H9 (cell line): ENCODE measurements at regions not wholly inside any gene's neighbourhood (a gene's known extent, or its start where the extent isn't known, plus 50 kb on each side); places are given as distances from the start of the nearest gene placed in this dataset.

ENCODE experiments used
- DNase-seq: peaks from one replicate; pipeline ENCODE4 v3.0.0-alpha.2; 2017
- H2AFZ ChIP-seq: one replicate; pipeline ENCODE4 v1.6.1; 2013; ENCODE audit warnings: mild to moderate bottlenecking, low read length, control low read depth, moderate library complexity
- H2AK5ac ChIP-seq: 2 replicates; pipeline ENCODE4 v1.6.1; 2013; ENCODE audit warnings: low read length, control low read depth, mixed read lengths; ENCODE audit not compliant: insufficient read length
- H2BK120ac ChIP-seq: one replicate; pipeline ENCODE4 v1.6.1; 2013; ENCODE audit warnings: low read depth, mild to moderate bottlenecking, low read length, control low read depth, inconsistent platforms; ENCODE audit not compliant: poor library complexity, severe bottlenecking
- H2BK12ac ChIP-seq: 2 replicates; pipeline ENCODE4 v1.6.1; 2013; ENCODE audit warnings: low read length, control low read depth, mixed read lengths, low read depth; ENCODE audit not compliant: insufficient read length
- H2BK15ac ChIP-seq: 2 replicates; pipeline ENCODE4 v1.6.1; 2013; ENCODE audit warnings: low read depth, low read length, control low read depth
- H2BK20ac ChIP-seq: one replicate; pipeline ENCODE4 v1.6.1; 2013; ENCODE audit warnings: low read depth, mild to moderate bottlenecking, low read length, control low read depth, inconsistent platforms; ENCODE audit not compliant: poor library complexity, severe bottlenecking
- H2BK5ac ChIP-seq: 2 replicates; pipeline ENCODE4 v1.6.1; 2013; ENCODE audit warnings: low read length, control low read depth, mixed read lengths; ENCODE audit not compliant: insufficient read length
- H3K14ac ChIP-seq: 2 replicates; pipeline ENCODE4 v1.6.1; 2013; ENCODE audit warnings: low read length, control low read depth; ENCODE audit not compliant: insufficient read depth
- H3K18ac ChIP-seq: 2 replicates; pipeline ENCODE4 v1.6.1; 2013; ENCODE audit warnings: low read depth, mild to moderate bottlenecking, mixed read lengths, low read length, control low read depth; ENCODE audit not compliant: insufficient read length
- H3K23ac ChIP-seq: 2 replicates; pipeline ENCODE4 v1.6.1; 2013; ENCODE audit warnings: low read length, control low read depth, mixed read lengths, low read depth; ENCODE audit not compliant: insufficient read length
- H3K23me2 ChIP-seq: 2 replicates; pipeline ENCODE4 v1.6.1; 2013; ENCODE audit warnings: low read depth, mild to moderate bottlenecking, mixed read lengths, low read length, control low read depth; ENCODE audit not compliant: insufficient read length, poor library complexity, severe bottlenecking
- H3K27ac ChIP-seq: 2 replicates; pipeline ENCODE4 v1.5.1; 2013; ENCODE audit warnings: low read length, control low read depth, mixed read lengths, low read depth; ENCODE audit not compliant: insufficient read length
- H3K27me3 ChIP-seq: 2 replicates; pipeline ENCODE4 v1.6.1; 2013; ENCODE audit warnings: low read length, control low read depth, inconsistent platforms; ENCODE audit not compliant: insufficient read depth
- H3K4ac ChIP-seq: 2 replicates; pipeline ENCODE4 v1.6.1; 2013; ENCODE audit warnings: low read depth, mild to moderate bottlenecking, control low read depth, inconsistent platforms, low read length, moderate library complexity
- H3K4me1 ChIP-seq: 2 replicates; pipeline ENCODE4 v1.6.1; 2013; ENCODE audit warnings: low read length, control low read depth, inconsistent platforms; ENCODE audit not compliant: insufficient read depth
- H3K4me2 ChIP-seq: 2 replicates; pipeline ENCODE4 v1.6.1; 2013; ENCODE audit warnings: low read length, control low read depth, mixed read lengths; ENCODE audit not compliant: insufficient read length, insufficient read depth
- H3K56ac ChIP-seq: 2 replicates; pipeline ENCODE4 v1.6.1; 2013; ENCODE audit warnings: low read depth, mild to moderate bottlenecking, mixed read lengths, low read length, control low read depth; ENCODE audit not compliant: insufficient read length
- H3K79me1 ChIP-seq: 2 replicates; pipeline ENCODE4 v1.6.1; 2013; ENCODE audit warnings: low read depth, mild to moderate bottlenecking, moderate library complexity, low read length, control low read depth, inconsistent platforms; ENCODE audit not compliant: insufficient read depth, poor library complexity, severe bottlenecking
- H3K79me2 ChIP-seq: 2 replicates; pipeline ENCODE4 v1.6.1; 2013; ENCODE audit warnings: low read length, control low read depth, inconsistent platforms; ENCODE audit not compliant: insufficient read depth
- H3K9ac ChIP-seq: 2 replicates; pipeline ENCODE4 v1.6.1; 2013; ENCODE audit warnings: low read length, control low read depth, mixed read lengths; ENCODE audit not compliant: insufficient read length; ENCODE audit errors: extremely low read depth
- H3K9me3 ChIP-seq: one replicate; pipeline ENCODE4 v1.6.1; 2013; ENCODE audit warnings: low read depth, low read length, inconsistent platforms; ENCODE audit not compliant: control insufficient read depth
- H3T11ph ChIP-seq: one replicate; pipeline ENCODE4 v1.6.1; 2013; ENCODE audit warnings: mild to moderate bottlenecking, low read length, control low read depth, inconsistent platforms
- H4K20me1 ChIP-seq: one replicate; pipeline ENCODE4 v1.6.1; 2013; ENCODE audit not compliant: control insufficient read depth, insufficient read length, insufficient read depth
- H4K5ac ChIP-seq: 2 replicates; pipeline ENCODE4 v1.6.1; 2013; ENCODE audit warnings: low read depth, mild to moderate bottlenecking, mixed read lengths, low read length, control low read depth; ENCODE audit not compliant: insufficient read length
- H4K8ac ChIP-seq: replicated peaks from 2 replicates; pipeline ENCODE4 v1.6.1; 2013; ENCODE audit warnings: low read length, control low read depth, mixed read lengths, low read depth; ENCODE audit not compliant: insufficient read length
- H4K91ac ChIP-seq: 2 replicates; pipeline ENCODE4 v1.6.1; 2013; ENCODE audit warnings: low read depth, mild to moderate bottlenecking, moderate library complexity, mixed read lengths, low read length, control low read depth; ENCODE audit not compliant: insufficient read length
- H3K27ac Mint-ChIP-seq, 3 experiments: 2 replicates in 2 of 3; 3 replicates in 1 of 3; pipeline ENCODE4 v1.8.0; 2020 to 2021; ENCODE audit warnings: mixed read lengths in 3 of 3, mild to moderate bottlenecking in 1 of 3, moderate library complexity in 1 of 3
- H3K27me3 Mint-ChIP-seq: 2 replicates; pipeline ENCODE4 v1.8.0; 2021; ENCODE audit warnings: low read depth, mild to moderate bottlenecking, moderate library complexity, mixed read lengths
- H3K36me3 Mint-ChIP-seq, 3 experiments: 2 replicates in 2 of 3; 3 replicates in 1 of 3; pipeline ENCODE4 v1.8.0; 2020 to 2021; ENCODE audit warnings: low read depth in 3 of 3, mixed read lengths in 3 of 3; ENCODE audit not compliant: insufficient read depth in 1 of 3
- H3K4me1 Mint-ChIP-seq, 2 experiments: 2 replicates each; pipeline ENCODE4 v1.8.0; 2020; ENCODE audit warnings: mixed read lengths in 2 of 2
- H3K4me3 Mint-ChIP-seq, 2 experiments: 2 replicates in 1 of 2; 3 replicates in 1 of 2; pipeline ENCODE4 v1.8.0; 2020 to 2021; ENCODE audit warnings: mild to moderate bottlenecking in 2 of 2, mixed read lengths in 2 of 2, moderate library complexity in 1 of 2
- H3K9me3 Mint-ChIP-seq, 2 experiments: 2 replicates in 1 of 2; 3 replicates in 1 of 2; pipeline ENCODE4 v1.8.0; 2020; ENCODE audit warnings: mild to moderate bottlenecking in 2 of 2, mixed read lengths in 2 of 2, moderate library complexity in 1 of 2
- CTCF ChIP-seq: fragments of 200-600 bp; sonication (generic); conservative IDR thresholded peaks from 3 replicates; pipeline ENCODE4 v1.8.0; 2021; ENCODE audit warnings: antibody characterized with exemption, mild to moderate bottlenecking
- WGBS: extraction: QIAGEN DNeasy Blood & Tissue Kit; methylation state at CpG from one replicate; pipeline ENCODE4 v1.1.7; 2013; ENCODE audit warnings: missing lambda C conversion rate, low lambda C conversion rate, mixed read lengths; ENCODE audit not compliant: insufficient read length; ENCODE audit errors: extremely low coverage; 5-methylcytosine and 5-hydroxymethylcytosine counted together

DNA sequence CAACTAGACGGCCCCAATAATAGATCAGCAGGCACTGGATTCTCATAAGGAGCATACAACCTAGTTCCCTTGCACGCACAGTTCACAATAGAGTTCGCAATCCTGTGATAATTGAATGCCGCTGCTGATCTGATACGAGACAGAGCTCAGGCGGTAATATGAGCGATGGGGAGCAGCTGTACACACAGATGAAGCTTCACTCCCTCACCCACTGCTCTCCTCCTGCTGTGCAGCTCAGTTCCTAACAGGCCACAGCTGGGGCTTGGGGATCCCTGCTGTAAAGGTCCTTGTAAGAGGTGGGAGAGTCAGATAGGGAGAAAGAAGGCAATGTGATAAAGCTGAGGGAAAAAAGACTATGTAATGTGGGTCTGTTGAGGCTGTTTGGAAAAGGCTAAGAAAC is 577.5 kb downstream of the RBFOX1 start:
- H4K5ac ChIP-seq = no peak overlapping the region
- H3K27me3 Mint-ChIP-seq = no peaks in the 10 kb centered on the region; the same call in 1 of the 2 replicates
- no peaks in the 10 kb centered on the region for H3K4me1 ChIP-seq
- H3K27ac Mint-ChIP-seq = no peak overlapping the region
- H2BK15ac ChIP-seq = no peak overlapping the region
- H3K4me1 Mint-ChIP-seq = no peaks in the 10 kb centered on the region
- H3K23me2 ChIP-seq = no peaks in the 10 kb centered on the region
- no peaks in the 10 kb centered on the region for H3K79me1 ChIP-seq
- no peak overlapping the region for H3K56ac ChIP-seq
- no peaks in the 10 kb centered on the region for H3K9me3 Mint-ChIP-seq
- no peak overlapping the region for H2BK12ac ChIP-seq
- no peak overlapping the region for H3K4me3 Mint-ChIP-seq
- H3T11ph ChIP-seq = no peak overlapping the region
- no peak overlapping the region for H4K91ac ChIP-seq
- H2AK5ac ChIP-seq = no peak overlapping the region
- no peak overlapping the region for H3K23ac ChIP-seq
- no peak overlapping the region for H2BK120ac ChIP-seq
- H3K36me3 Mint-ChIP-seq = no peaks in the 10 kb centered on the region
- H2AFZ ChIP-seq = no peak overlapping the region
- no peak overlapping the region for H3K4me2 ChIP-seq
- no peak overlapping the region for H2BK5ac ChIP-seq
- H3K14ac ChIP-seq = no peak overlapping the region
- DNase-seq = no peak
- no peak overlapping the region for H3K27ac ChIP-seq
- no peak overlapping the region for H3K4ac ChIP-seq
- no peak overlapping the region for H3K18ac ChIP-seq
- H3K9ac ChIP-seq = no peak overlapping the region
- no peaks in the 10 kb centered on the region for H3K79me2 ChIP-seq
- WGBS = no CpG with 5 or more reads among the region's 7 CpGs
- H4K20me1 ChIP-seq = no peaks in the 10 kb centered on the region
- H2BK20ac ChIP-seq = no peak overlapping the region
- H3K27me3 ChIP-seq = no peaks in the 10 kb centered on the region
- no peak for TF ChIP-seq CTCF
- H3K9me3 ChIP-seq = no peaks in the 10 kb centered on the region
- no peak overlapping the region for H4K8ac ChIP-seq
